ENCODE measurements at regions not wholly inside any gene's neighbourhood (a gene's known extent, or its start where the extent isn't known, plus 50 kb on each side); places are given as distances from the start of the nearest gene placed in this dataset.

GRCh38 chr18:46302528-46303485, 198.6 kb downstream of the HAUS1 start:
- Histone ChIP-seq H2AFZ (no peak overlapping the region), H3K9me3 (ENCODE audit: insufficient read depth, low read depth) (no peaks in the 10 kb centered on the region), H3K27me3 (ENCODE audit: insufficient read depth, low read depth) (no peaks in the 10 kb centered on the region), H3K27ac (no peak overlapping the region), H3K9me2 (ENCODE audit: insufficient read depth) (no peaks in the 10 kb centered on the region), H4K20me1 (ENCODE audit: insufficient read depth) (no peaks in the 10 kb centered on the region), H3F3A (ENCODE audit: insufficient read depth, low read depth) (peaks cover 4% of the 10 kb centered on the region; the same call in 1 of the 2 replicates), H3K4me1 (replicated peaks; ENCODE audit: insufficient read depth) (peaks cover 8% of the 10 kb centered on the region), H3K4me2 (no peak overlapping the region), H3K36me3 (ENCODE audit: low read depth) (no peaks in the 10 kb centered on the region), H3K4me3 (no peak overlapping the region), H3K79me2 (ENCODE audit: low read depth) (no peaks in the 10 kb centered on the region)
- intact Hi-C loops (cut with micrococcal nuclease; ENCODE audit: unreplicated experiment): no loop called here
- no TSS peak for BruUV-seq (replicated peaks)
- POLR2A ChIA-PET (ENCODE audit: unreplicated experiment): no interaction called here
- DNase-seq: no peak
- CTCF ChIA-PET: no interaction called here
- TF ChIP-seq EZH2 (IDR thresholded peaks at IDR 0.05; ENCODE audit: low read depth) (no peak), CTCF (conservative IDR thresholded peaks at IDR 0.05) (no peak)

- BruUV-seq (replicated peaks): no TSS peak
- Histone ChIP-seq H3K79me2 (ENCODE audit: low read depth) (no peaks in the 10 kb centered on the region), H4K20me1 (ENCODE audit: insufficient read depth) (no peaks in the 10 kb centered on the region), H3K4me3 (no peak overlapping the region), H3K36me3 (ENCODE audit: low read depth) (no peaks in the 10 kb centered on the region), H3K9me3 (ENCODE audit: insufficient read depth, low read depth) (no peaks in the 10 kb centered on the region), H3K4me2 (no peak overlapping the region), H3K4me1 (replicated peaks; ENCODE audit: insufficient read depth) (peaks cover 8% of the 10 kb centered on the region), H3K27ac (no peak overlapping the region), H3K27me3 (ENCODE audit: insufficient read depth, low read depth) (no peaks in the 10 kb centered on the region), H2AFZ (no peak overlapping the region), H3F3A (ENCODE audit: insufficient read depth, low read depth) (no peaks in the 10 kb centered on the region), H3K9me2 (ENCODE audit: insufficient read depth) (no peaks in the 10 kb centered on the region)
- intact Hi-C loops (cut with micrococcal nuclease; ENCODE audit: unreplicated experiment): no loop called here
- POLR2A ChIA-PET (ENCODE audit: unreplicated experiment): no interaction called here
- CTCF ChIA-PET: no interaction called here
- no peak for DNase-seq
- no peak for TF ChIP-seq CTCF (conservative IDR thresholded peaks at IDR 0.05)
- no peak for TF ChIP-seq EZH2 (IDR thresholded peaks at IDR 0.05; ENCODE audit: low read depth)
Observed at GRCh38 chr18:46310258-46310657, 206.1 kb downstream of the HAUS1 start.

GRCh38 chr18:46310675-46311345, 206.6 kb downstream of the HAUS1 start:
- H3F3A ChIP-seq (ENCODE audit: insufficient read depth, low read depth): no peaks in the 10 kb centered on the region
- no peaks in the 10 kb centered on the region for H3K9me2 ChIP-seq (ENCODE audit: insufficient read depth)
- BruUV-seq (replicated peaks): no TSS peak
- no peak overlapping the region for H3K4me3 ChIP-seq
- peaks cover 13% of the 10 kb centered on the region for H3K4me1 ChIP-seq (replicated peaks; ENCODE audit: insufficient read depth)
- intact Hi-C loops (cut with micrococcal nuclease; ENCODE audit: unreplicated experiment): no loop called here
- POLR2A ChIA-PET (ENCODE audit: unreplicated experiment): interaction anchor here (0.5 kb wide), 1 partner anchor 13 kb away, joined by 7 read pairs; no protein-coding TSS in a partner anchor
- no peak overlapping the region for H3K27ac ChIP-seq
- no peaks in the 10 kb centered on the region for H4K20me1 ChIP-seq (ENCODE audit: insufficient read depth)
- no peaks in the 10 kb centered on the region for H3K79me2 ChIP-seq (ENCODE audit: low read depth)
- peaks cover 2% of the 10 kb centered on the region for H3K9me3 ChIP-seq (ENCODE audit: insufficient read depth, low read depth)
- no peaks in the 10 kb centered on the region for H3K27me3 ChIP-seq (ENCODE audit: insufficient read depth, low read depth)
- DNase-seq: no peak
- no peaks in the 10 kb centered on the region for H3K36me3 ChIP-seq (ENCODE audit: low read depth)
- CTCF ChIA-PET: no interaction called here
- H3K4me2 ChIP-seq: no peak overlapping the region
- no peak overlapping the region for H2AFZ ChIP-seq
- TF ChIP-seq CTCF (conservative IDR thresholded peaks at IDR 0.05): no peak
- TF ChIP-seq EZH2 (IDR thresholded peaks at IDR 0.05; ENCODE audit: low read depth): no peak
